GM19043 (cell line): ENCODE measurements at regions not wholly inside any gene's neighbourhood (a gene's known extent, or its start where the extent isn't known, plus 50 kb on each side); places are given as distances from the start of the nearest gene placed in this dataset.

Source experiments
- ATAC-seq: cut with Tn5 transposase; IDR thresholded peaks from one replicate; pipeline ENCODE4 v1.9.1; 2021; ENCODE audit warnings: low read depth; ENCODE audit not compliant: unreplicated experiment

- no peak for ATAC-seq
These were observed 87.6 kb upstream of the SLC25A26 start for GRCh38 chr3:66133050-66133757.

- ATAC-seq = no peak
These were observed 89.9 kb upstream of the MAGI1 start for GRCh38 chr3:66128623-66129022.

DNA sequence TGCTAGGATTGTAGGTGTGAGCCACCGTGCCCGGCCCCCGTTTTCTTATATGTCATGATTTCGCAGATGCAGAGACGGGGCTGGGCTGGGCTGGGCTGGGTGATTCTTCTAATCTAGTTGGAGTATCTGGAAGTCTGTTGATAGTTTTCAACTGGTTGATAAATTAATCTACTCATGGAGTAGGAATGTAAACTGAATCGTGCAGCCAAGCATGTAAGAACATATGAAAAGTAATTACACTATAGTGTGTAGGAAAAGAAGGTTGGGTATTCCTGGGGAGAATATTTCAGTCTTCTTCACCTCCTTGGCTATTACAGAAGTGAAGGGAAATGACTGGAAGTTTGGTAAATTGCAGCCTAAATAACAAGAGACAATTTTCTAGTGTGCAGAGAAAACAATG, 82.6 kb upstream of the MAGI1 start:
- ATAC-seq = no peak

- no peak for ATAC-seq
These were observed 77.3 kb upstream of the MAGI1 start for GRCh38 chr3:66115858-66116654.

GRCh38 chr3:66113542-66113941, 74.8 kb upstream of the MAGI1 start:
- no peak for ATAC-seq

GRCh38 chr3:66110840-66111239, 72.1 kb upstream of the MAGI1 start:
- no peak for ATAC-seq

- ATAC-seq = no peak
These were observed 69.1 kb upstream of the MAGI1 start for GRCh38 chr3:66107855-66108254.

DNA sequence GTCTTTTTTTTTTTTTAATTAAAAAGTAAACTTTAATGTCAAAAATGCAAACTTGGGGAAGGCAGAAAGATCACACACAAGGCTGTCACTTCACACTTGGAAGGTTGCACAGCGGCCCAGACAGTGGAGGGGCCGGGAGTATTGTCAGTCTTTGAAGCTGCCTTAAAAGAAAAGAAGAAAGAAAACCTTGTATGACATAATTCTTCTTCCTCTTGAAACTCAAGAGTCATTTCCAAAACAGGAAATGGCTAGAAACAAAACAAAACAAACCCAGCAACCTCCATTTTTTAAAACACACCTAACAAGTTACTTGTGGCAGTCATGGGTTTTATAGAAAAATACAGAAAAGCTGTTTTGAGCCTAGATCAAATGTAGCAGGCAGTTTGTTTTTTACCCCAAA, 68.1 kb upstream of the MAGI1 start:
- ATAC-seq = no peak

- no peak for ATAC-seq
These were observed 65.8 kb upstream of the MAGI1 start for GRCh38 chr3:66104535-66104934.

DNA sequence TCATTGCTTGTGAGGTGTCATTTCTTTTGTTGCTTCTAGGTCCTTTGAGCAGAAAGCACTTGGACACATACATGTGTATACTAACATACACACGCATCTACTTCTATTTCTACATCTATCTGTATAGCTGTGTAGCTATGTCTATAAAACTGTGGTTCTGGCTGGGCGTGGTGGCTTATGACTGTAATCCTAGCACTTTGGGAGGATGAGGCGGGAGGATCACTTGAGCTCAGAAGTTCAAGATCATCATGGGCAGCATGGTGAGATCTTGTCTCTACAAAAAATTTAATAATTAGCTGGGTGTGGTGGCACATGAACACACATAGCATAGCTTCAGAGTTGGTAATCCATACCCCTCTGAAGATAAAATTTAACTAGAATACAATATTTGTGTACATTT, 65.0 kb upstream of the MAGI1 start:
- ATAC-seq = no peak

DNA sequence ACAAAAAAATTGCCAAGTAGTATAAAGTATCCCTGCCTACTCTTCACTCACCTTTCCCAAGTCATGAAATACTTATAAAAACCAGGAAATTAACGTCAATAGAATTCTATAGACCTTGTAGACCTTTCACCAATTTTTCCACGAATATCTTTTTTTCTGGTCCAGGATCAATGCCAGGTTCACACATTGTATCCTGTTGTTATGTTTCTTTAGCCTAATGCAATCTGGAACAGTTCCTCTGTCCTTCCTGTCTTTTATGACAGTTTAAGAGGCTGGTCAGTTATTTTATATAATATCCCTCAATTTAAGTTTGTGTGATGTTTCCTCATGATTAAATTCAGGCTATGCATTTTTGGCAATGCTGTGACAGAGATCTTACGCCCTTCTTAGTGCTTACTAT, 63.2 kb upstream of the MAGI1 start:
- no peak for ATAC-seq

DNA sequence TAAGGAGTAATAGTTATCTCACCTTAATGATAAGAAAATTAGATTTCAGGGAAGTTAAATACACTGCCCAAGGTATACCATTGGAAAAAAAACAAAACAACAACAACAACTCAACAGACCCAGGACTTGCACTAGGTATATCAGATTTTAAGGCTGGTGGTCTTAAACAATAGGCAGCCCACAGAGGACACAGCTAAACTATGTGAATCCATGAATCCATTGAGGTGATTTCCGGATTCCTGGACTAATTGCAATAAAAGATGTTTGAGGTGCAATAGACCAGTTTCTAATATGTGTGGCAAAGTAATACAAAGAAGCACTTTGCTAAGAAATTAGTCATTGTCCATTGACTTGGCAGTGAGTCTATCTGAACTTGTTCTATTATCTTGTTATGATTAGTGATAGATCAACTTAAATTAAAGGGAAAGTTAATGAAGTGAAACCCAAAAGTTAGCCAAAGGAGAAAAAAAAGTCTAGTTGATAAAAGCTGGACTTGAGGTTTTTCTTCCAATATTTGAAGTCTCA, 60.9 kb upstream of the MAGI1 start:
- ATAC-seq = no peak

DNA sequence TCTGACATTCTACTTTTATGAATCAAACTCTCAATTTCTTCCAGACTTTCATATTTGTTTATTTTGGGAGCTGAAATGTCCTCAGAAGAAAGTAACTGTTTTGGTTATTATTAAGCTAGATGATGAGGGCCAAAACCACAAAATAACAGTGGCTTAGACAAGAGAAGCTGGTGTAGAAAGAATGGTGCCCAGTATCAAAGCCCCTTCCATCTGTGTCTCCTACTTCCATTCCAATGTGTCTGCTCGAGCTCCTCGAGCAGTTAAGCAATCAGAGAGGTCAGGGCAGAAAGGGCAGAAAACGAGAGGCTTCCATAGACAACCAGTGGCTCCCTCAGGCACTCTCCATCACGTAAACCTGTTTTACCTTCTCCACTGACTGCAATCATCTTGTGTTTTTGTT, 59.7 kb upstream of the MAGI1 start:
- ATAC-seq = no peak

DNA sequence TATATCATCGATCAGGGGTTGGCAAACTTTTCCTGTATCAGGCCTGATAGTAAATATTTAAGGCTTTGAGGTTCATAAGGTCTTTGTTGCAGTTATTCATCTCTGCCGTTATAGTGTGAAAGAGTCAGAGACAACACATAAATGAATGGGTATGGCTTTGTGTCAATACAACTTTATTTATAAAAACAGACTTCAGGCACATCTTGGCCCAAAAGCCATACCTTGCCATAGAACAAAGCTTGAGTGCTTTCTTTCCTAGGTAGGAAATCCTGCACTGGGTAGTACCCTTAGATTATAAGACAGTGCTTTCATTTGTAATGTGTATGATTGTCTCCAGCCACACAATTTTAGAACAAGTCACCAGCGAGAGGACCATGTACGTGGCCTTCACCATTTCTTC, 58.9 kb upstream of the MAGI1 start:
- ATAC-seq = no peak

DNA sequence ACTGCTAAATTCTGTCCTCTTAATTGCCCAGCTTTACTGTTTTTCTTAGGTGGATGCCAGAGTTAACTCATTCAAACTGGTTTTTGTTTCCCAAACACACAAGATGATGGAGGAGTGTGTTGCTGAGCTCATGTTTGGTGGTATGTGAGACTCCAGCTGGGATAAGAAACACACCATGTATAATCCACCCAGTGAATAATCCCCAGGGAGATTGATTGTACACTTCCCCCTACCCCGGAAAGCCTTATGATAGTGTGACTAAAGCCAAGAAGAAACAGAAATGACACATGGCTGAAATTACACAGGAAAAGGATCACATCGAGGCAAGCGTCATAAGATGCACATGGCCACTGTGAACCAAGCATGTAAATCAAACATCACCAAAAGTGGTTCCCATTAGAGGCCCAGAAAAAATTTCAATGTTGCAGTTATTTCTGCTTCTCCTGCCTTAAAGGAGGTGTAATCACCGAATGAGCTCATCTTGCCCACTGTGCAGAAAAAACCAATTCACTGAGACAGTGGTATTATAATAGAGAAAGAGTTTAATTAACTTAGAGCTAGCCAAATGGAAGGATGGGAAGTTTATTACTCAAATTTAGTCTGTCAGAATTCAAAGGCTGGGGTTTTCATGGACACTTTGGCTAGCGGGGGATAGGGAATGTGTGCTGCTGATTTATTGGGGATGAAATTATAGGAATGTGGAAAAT, 56.7 kb upstream of the MAGI1 start:
- ATAC-seq = no peak

DNA sequence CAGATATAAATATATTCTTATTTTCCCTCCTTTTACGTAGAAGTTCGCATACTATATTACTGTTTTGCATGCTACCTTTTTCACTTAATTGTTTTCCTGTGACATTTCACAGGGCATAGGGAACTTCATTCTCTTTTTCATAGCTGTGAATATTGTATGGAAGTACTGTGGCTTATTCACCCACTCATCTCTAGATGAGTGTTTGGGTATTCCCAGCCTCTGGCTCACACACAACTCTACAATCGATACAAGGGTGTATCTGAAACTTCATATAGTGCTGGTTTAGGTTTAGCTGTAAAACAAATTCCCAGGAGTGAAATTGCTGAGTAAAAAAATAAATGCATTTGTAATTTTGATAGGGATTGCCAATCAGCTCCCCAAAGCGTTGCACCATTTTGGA, 55.3 kb upstream of the MAGI1 start:
- ATAC-seq = no peak

- ATAC-seq = no peak
These were observed 53.7 kb upstream of the MAGI1 start for GRCh38 chr3:66092175-66092995.
